Adipocyte (in vitro differentiated cells): ENCODE measurements at regions not wholly inside any gene's neighbourhood (a gene's known extent, or its start where the extent isn't known, plus 50 kb on each side); places are given as distances from the start of the nearest gene placed in this dataset.

Experiments
- DNase-seq: peaks from one replicate; pipeline ENCODE4 v3.0.0-alpha.2; 2015; ENCODE audit warnings: low read depth
- H3K27me3 ChIP-seq: replicated peaks from 2 replicates; pipeline ENCODE4 v1.7.0; 2013; ENCODE audit warnings: mild to moderate bottlenecking, low read length, moderate library complexity; ENCODE audit not compliant: control insufficient read depth, insufficient read depth
- H3K36me3 ChIP-seq: 2 replicates; pipeline ENCODE4 v1.7.0; 2013; ENCODE audit warnings: low read length, mild to moderate bottlenecking, moderate library complexity; ENCODE audit not compliant: control insufficient read depth, insufficient read depth, severe bottlenecking
- H3K4me1 ChIP-seq: 2 replicates; pipeline ENCODE4 v1.7.0; 2013; ENCODE audit warnings: mild to moderate bottlenecking, low read length, moderate library complexity; ENCODE audit not compliant: control insufficient read depth, insufficient read depth
- H3K4me3 ChIP-seq: 2 replicates; pipeline ENCODE4 v1.7.0; 2013; ENCODE audit warnings: mild to moderate bottlenecking, low read length, moderate library complexity
- H3K9ac ChIP-seq: 2 replicates; pipeline ENCODE4 v1.7.0; 2013; ENCODE audit warnings: mild to moderate bottlenecking, low read length, moderate library complexity
- H3K9me3 ChIP-seq: 2 replicates; pipeline ENCODE4 v1.7.0; 2013; ENCODE audit warnings: mild to moderate bottlenecking, low read length, moderate library complexity; ENCODE audit not compliant: control insufficient read depth

DNA sequence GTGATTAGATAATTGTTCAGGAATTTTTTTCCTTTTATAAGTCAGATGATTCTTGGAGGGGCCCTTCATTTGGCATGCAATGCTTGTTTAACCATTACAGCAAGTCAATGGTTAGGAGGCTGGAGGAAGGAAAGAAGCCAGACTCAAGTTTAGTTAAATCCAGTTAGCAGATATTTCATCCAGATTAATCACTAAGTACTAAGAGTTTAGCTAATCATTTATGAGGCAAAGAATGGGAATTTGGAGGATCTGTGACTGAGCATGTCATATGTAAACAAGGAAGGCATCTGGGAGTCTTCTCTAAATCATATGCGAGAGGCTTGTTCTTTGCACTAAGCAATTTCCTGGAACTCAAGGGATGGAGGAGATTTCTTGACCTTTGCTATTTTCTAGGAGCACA, 145.3 kb upstream of the SGCD start:
- no peak for DNase-seq
- Histone ChIP-seq H3K4me3 (no peak overlapping the region), H3K36me3 (no peaks in the 10 kb centered on the region)

DNA sequence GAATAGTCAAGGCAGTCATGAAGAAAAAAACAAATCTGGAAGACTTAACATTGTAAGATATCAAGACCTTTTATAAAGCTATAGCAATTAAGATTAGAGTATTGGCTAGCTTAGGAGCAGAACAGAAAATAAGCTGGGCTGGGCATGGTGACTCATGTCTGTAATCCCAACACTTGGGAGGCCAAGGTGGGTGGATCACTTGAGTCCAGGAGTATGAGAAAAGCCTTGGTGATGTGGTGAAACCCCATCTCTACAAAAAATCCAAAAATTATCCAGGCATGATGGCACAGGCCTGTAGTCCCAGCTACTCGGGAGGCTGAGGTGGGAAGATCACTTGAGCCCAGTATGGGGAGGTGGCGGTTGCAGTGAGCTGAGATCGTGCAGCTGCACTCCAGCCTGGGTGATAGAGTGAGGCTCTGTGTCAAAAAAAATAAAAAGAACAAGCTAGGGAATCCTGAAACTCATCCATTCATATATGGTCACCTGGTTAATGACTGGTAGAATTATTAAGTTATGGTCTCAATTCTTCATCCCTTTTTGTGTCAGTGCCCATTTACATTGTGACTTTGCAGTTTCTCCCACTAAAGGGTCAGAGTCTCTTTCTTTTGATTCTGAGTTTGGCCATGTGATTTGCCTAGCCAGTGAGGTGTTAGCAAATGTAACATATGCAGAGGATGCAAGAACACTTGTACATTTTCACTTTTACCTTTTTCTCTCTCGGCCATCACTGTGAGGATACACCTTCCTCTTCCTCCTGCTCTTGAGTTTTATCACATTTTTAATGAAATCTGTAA, 144.6 kb upstream of the SGCD start:
- Histone ChIP-seq H3K9ac (no peak overlapping the region), H3K27me3 (no peaks in the 10 kb centered on the region), H3K9me3 (peaks cover 3% of the 10 kb centered on the region), H3K36me3 (no peaks in the 10 kb centered on the region), H3K4me1 (peaks cover 16% of the 10 kb centered on the region), H3K4me3 (no peak overlapping the region)
- DNase-seq, result no peak

More for the DNA sequence above, 145.3 kb upstream of the SGCD start:
- Histone ChIP-seq H3K9me3 (peaks cover 3% of the 10 kb centered on the region), H3K4me1 (peaks cover 8% of the 10 kb centered on the region), H3K27me3 (no peaks in the 10 kb centered on the region), H3K9ac (no peak overlapping the region)

- peak overlapping the region; percentile 53 for H3K9ac ChIP-seq
- H3K36me3 ChIP-seq, result no peaks in the 10 kb centered on the region
- H3K4me1 ChIP-seq, result peaks cover 27% of the 10 kb centered on the region
Observed at GRCh38 chr5:156186760-156187159, 140.2 kb upstream of the SGCD start.

DNA sequence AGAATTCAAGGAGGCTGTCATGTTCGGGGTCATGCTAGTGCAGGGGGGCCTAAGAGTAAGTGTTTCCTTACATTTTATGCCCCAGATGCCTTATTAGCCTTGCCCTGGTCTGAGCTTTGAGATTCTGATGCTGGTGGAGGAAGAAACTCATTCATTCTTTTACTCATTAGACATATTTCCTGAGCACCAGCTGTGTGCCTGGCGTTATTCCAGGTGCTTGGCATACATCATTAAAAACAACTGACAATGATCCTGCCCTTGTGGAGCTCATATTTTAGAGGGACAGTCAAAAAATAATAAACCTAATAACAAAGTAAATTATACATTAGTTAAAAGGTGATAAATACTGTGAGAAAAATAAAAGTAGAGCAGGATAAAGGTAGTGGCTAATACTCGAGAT, 138.9 kb upstream of the SGCD start:
- H3K4me1 ChIP-seq, result peaks cover 27% of the 10 kb centered on the region
- no peak overlapping the region for H3K9ac ChIP-seq
- no peak for DNase-seq
- H3K9me3 ChIP-seq, result no peaks in the 10 kb centered on the region
- H3K4me3 ChIP-seq, result no peak overlapping the region
- no peaks in the 10 kb centered on the region for H3K27me3 ChIP-seq
- no peaks in the 10 kb centered on the region for H3K36me3 ChIP-seq

More at GRCh38 chr5:156186760-156187159, 140.2 kb upstream of the SGCD start:
- no peaks in the 10 kb centered on the region for H3K27me3 ChIP-seq
- H3K9me3 ChIP-seq, result no peaks in the 10 kb centered on the region
- peak overlapping the region; percentile 14 for H3K4me3 ChIP-seq
- peak; percentile 31 for DNase-seq

GRCh38 chr5:156189628-156190027, 137.3 kb upstream of the SGCD start:
- Histone ChIP-seq H3K4me3 (no peak overlapping the region), H3K9me3 (no peaks in the 10 kb centered on the region), H3K4me1 (peaks cover 27% of the 10 kb centered on the region), H3K36me3 (no peaks in the 10 kb centered on the region), H3K9ac (no peak overlapping the region), H3K27me3 (no peaks in the 10 kb centered on the region)
- DNase-seq, result no peak

DNA sequence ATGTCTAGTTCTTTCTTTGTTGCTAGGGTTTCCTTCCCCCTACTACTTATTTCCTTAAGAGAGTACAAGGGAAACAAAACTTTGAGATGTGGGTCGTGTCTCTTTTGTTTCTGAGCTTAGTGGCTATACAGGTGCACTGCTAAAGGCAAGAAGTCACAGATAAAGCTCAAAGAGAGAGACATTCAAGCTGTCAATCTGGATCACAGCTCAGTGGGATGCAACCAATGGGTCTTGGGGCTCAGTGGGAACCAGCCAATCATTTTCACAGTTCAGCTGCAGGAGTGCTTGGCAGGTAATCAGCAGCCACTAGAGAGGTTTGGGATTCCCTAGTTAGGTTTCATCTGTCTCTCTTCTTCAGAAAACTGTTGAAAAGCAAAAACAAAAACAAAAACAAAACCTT, 135.4 kb upstream of the SGCD start:
- H3K36me3 ChIP-seq, result no peaks in the 10 kb centered on the region
- H3K4me1 ChIP-seq, result peaks cover 20% of the 10 kb centered on the region
- H3K9ac ChIP-seq, result no peak overlapping the region
- DNase-seq, result no peak
- H3K27me3 ChIP-seq, result no peaks in the 10 kb centered on the region
- no peaks in the 10 kb centered on the region for H3K9me3 ChIP-seq
- H3K4me3 ChIP-seq, result no peak overlapping the region

- Histone ChIP-seq H3K9ac (no peak overlapping the region), H3K9me3 (no peaks in the 10 kb centered on the region), H3K36me3 (no peaks in the 10 kb centered on the region), H3K27me3 (no peaks in the 10 kb centered on the region), H3K4me3 (no peak overlapping the region), H3K4me1 (peaks cover 11% of the 10 kb centered on the region)
- DNase-seq, result no peak
Observed at GRCh38 chr5:156197042-156197635, 129.8 kb upstream of the SGCD start.

GRCh38 chr5:156199045-156199444, 127.9 kb upstream of the SGCD start:
- no peaks in the 10 kb centered on the region for H3K27me3 ChIP-seq
- H3K9ac ChIP-seq, result no peak overlapping the region
- no peaks in the 10 kb centered on the region for H3K9me3 ChIP-seq
- peaks cover 17% of the 10 kb centered on the region for H3K4me1 ChIP-seq
- no peak for DNase-seq
- no peaks in the 10 kb centered on the region for H3K36me3 ChIP-seq
- H3K4me3 ChIP-seq, result no peak overlapping the region

DNA sequence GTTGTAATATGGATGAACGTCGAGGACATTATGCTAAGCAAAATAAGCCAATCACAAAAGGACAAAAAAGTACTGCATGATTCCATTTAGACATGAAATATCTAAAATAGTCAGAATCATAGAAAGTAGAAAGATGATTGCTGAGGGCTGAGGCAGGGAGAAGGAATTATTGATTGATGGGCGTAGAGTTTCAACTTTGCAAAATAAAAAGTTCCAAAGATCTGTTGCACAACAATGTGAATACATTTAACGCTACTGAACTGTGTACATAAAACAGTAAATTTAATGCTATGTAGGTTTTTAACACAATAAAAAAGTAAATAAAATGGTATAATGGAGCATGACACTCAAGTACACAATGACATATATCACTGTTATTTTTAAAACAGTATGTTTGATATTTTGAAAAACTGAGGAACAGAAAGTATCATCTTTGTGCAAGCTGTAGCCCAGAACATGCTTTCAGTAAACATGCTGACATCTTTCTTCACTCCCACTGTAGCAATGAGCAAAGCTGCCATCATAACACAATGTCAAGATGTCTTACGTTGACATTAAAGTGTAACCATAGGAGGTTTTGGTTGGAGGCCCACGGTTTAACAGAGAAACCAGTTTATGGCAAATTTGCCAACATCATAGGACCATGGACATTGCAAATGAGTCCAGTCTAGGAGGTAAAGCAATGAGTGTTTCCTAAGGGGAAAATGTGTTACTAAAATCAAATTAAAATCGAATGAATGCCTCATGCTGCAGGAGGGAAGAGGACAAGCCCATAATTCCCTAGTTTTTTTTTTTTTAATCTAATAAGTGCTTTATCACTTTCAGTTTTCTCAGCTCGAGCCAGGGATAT, 125.8 kb upstream of the SGCD start:
- H3K9ac ChIP-seq, result peak overlapping the region; percentile 50
- DNase-seq, result no peak
- peaks cover 17% of the 10 kb centered on the region for H3K4me1 ChIP-seq
- no peaks in the 10 kb centered on the region for H3K9me3 ChIP-seq
- no peaks in the 10 kb centered on the region for H3K36me3 ChIP-seq
- H3K27me3 ChIP-seq, result no peaks in the 10 kb centered on the region
- peak overlapping the region; percentile 54 for H3K4me3 ChIP-seq

DNA sequence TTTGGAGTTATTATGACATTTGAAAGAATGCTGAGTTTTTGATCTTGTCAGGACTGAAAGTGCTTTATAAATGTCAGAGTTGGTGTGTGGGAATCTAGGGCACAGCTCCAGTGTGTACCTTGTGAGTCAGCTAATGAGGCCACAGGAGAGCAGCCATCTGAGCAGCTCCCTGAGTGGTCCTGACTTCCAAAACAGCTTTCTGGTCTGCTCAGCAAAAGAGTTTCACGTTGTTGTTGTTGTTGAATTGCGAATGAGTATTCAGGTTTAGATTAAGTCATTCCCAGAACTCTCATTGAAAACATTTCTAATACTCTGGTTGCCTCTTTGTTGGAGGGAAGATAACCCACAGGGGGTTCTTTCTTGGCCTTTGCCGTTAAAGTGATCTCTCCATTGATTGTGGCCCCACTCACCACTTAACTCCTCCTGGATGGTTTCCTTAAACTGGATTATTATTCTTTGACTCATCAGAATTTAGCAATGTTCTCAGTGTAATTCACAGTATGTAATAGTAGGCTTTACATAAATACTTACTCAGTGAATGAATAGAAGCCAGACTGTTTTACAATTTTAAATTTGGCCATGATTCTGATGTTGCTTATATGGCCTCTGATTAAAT, 125.1 kb upstream of the SGCD start:
- H3K9ac ChIP-seq, result peak overlapping the region; percentile 51

DNA sequence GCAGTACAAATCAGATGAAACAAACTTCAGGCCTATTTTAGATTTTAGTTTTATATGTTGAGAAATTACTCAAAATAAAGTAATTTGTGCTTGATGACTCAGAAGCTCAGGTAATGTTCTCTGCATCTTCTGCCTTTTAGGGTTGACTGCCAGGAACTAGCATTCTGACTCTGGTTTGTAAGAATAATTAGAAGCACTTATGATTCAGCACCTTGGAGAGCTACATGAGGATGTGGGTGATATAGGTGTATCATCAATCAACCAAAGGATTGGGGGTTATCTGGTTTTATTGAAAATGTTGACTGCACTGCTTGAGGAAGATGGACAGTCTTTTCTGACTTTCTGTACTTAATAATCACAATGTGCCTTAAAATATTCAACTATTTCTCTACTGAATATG, 118.7 kb upstream of the SGCD start:
- H3K4me1 ChIP-seq, result no peaks in the 10 kb centered on the region
- H3K27me3 ChIP-seq, result no peaks in the 10 kb centered on the region
- H3K4me3 ChIP-seq, result no peak overlapping the region
- H3K9ac ChIP-seq, result no peak overlapping the region
- no peaks in the 10 kb centered on the region for H3K36me3 ChIP-seq
- H3K9me3 ChIP-seq, result peaks cover 13% of the 10 kb centered on the region
- peak; percentile 44 for DNase-seq

More for the DNA sequence above, 125.1 kb upstream of the SGCD start:
- Histone ChIP-seq H3K9me3 (no peaks in the 10 kb centered on the region), H3K27me3 (no peaks in the 10 kb centered on the region), H3K4me3 (peak overlapping the region; percentile 54), H3K36me3 (no peaks in the 10 kb centered on the region), H3K4me1 (peaks cover 17% of the 10 kb centered on the region)
- DNase-seq, result peak; percentile 82
